Keratinocyte (primary cell): ENCODE measurements at regions not wholly inside any gene's neighbourhood (a gene's known extent, or its start where the extent isn't known, plus 50 kb on each side); places are given as distances from the start of the nearest gene placed in this dataset.

ENCODE experiments used
- EZH2 ChIP-seq: IDR thresholded peaks from one replicate; pipeline ENCODE4 v1.6.1; 2012; ENCODE audit warnings: inconsistent platforms, mild to moderate bottlenecking, low read length, moderate library complexity
- TF ChIP-seq, protein P1 (sequence below), 3 experiments: IDR thresholded peaks in 1 of 3; conservative IDR thresholded peaks in 1 of 3; optimal IDR thresholded peaks in 1 of 3; 2 replicates in 2 of 3; 3 replicates in 1 of 3; pipeline versions ENCODE3 to v1.5.1; 2011; ENCODE audit warnings: low read length in 3 of 3, mild to moderate bottlenecking in 3 of 3, moderate library complexity in 2 of 3, control low read depth in 1 of 3, inconsistent platforms in 1 of 3; ENCODE audit not compliant: insufficient read depth in 2 of 3; ENCODE audit errors: extremely low read depth in 1 of 3

DNA sequence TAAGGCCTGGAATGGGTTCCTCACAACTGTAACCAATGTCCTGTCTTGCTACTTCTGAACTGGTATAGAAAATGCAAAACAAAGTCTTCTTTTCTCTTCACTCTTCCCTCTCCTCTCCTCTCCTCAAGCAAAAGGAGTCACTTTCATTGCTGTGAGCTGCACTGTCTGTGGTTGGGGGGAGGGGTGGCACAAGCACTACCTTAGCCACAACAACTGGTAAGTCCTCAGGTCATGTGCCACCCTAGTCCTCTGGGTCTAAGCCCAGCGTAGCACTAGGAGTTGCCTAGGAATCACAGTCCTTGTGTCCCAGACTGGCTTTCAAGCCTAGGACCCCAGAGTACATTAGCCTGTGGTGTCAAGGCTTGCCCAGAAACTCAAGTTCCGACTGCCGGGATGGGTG lies 859.3 kb upstream of the AMOT start:
- TF ChIP-seq, protein P1, sequence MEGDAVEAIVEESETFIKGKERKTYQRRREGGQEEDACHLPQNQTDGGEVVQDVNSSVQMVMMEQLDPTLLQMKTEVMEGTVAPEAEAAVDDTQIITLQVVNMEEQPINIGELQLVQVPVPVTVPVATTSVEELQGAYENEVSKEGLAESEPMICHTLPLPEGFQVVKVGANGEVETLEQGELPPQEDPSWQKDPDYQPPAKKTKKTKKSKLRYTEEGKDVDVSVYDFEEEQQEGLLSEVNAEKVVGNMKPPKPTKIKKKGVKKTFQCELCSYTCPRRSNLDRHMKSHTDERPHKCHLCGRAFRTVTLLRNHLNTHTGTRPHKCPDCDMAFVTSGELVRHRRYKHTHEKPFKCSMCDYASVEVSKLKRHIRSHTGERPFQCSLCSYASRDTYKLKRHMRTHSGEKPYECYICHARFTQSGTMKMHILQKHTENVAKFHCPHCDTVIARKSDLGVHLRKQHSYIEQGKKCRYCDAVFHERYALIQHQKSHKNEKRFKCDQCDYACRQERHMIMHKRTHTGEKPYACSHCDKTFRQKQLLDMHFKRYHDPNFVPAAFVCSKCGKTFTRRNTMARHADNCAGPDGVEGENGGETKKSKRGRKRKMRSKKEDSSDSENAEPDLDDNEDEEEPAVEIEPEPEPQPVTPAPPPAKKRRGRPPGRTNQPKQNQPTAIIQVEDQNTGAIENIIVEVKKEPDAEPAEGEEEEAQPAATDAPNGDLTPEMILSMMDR (optimal IDR thresholded peaks at IDR 0.05 in 1 of 3, IDR thresholded peaks at IDR 0.05 in 1 of 3, conservative IDR thresholded peaks at IDR 0.05 in 1 of 3; ENCODE audit: extremely low read depth in 1 of 3, insufficient read depth in 2 of 3, low read length in 3 of 3) = no peak
- no peak for TF ChIP-seq EZH2
